ENCODE measurements at regions not wholly inside any gene's neighbourhood (a gene's known extent, or its start where the extent isn't known, plus 50 kb on each side); places are given as distances from the start of the nearest gene placed in this dataset.

DNA sequence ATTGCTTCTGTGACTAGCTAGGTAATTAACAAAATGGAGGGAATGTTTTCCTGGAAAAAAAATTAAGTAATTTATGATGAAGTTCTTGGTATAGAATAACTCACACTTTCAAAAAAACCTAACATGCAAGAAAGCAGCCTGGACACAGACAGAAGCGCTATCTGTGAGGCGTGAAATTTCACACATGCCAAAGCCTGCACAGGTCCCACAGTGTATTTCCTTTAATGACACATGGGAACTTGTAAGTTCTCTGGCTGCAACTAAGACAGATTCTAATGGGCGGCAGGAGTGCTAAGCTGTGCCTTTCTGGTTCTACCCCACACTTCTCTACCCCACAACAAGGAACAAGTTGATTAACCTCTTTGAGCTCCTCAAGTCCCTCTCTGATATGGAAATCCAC, 84.9 kb upstream of the NEO1 start:
- TF ChIP-seq CTCF (IDR thresholded peaks at IDR 0.05) = no peak
- TF ChIP-seq POLR2A (IDR thresholded peaks at IDR 0.05) = no peak
